ENCODE measurements at regions not wholly inside any gene's neighbourhood (a gene's known extent, or its start where the extent isn't known, plus 50 kb on each side); places are given as distances from the start of the nearest gene placed in this dataset.

DNA sequence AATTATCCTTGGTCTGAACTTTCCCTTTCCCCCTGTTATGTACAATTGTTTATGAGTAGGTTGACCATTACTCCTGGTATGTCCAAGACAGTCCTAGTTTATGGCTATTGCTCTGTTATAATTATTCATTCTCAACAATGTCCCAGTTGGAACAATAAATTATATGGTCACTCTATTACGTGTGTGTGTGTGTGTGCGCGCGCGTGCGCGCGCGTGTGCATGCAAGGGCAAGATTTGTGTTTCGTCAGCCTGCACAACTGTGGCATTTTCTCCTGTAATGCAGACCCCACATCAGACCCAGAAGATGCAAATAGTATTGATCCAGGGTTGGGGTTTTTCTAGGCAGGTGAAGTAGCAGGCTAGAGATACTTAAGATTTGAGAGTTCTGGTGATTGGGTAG lies 88.4 kb downstream of the ESM1 start:
- H3K27ac ChIP-seq, result no peak overlapping the region
- TF ChIP-seq, protein P1, sequence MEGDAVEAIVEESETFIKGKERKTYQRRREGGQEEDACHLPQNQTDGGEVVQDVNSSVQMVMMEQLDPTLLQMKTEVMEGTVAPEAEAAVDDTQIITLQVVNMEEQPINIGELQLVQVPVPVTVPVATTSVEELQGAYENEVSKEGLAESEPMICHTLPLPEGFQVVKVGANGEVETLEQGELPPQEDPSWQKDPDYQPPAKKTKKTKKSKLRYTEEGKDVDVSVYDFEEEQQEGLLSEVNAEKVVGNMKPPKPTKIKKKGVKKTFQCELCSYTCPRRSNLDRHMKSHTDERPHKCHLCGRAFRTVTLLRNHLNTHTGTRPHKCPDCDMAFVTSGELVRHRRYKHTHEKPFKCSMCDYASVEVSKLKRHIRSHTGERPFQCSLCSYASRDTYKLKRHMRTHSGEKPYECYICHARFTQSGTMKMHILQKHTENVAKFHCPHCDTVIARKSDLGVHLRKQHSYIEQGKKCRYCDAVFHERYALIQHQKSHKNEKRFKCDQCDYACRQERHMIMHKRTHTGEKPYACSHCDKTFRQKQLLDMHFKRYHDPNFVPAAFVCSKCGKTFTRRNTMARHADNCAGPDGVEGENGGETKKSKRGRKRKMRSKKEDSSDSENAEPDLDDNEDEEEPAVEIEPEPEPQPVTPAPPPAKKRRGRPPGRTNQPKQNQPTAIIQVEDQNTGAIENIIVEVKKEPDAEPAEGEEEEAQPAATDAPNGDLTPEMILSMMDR (conservative IDR thresholded peaks at IDR 0.05), result no peak

DNA sequence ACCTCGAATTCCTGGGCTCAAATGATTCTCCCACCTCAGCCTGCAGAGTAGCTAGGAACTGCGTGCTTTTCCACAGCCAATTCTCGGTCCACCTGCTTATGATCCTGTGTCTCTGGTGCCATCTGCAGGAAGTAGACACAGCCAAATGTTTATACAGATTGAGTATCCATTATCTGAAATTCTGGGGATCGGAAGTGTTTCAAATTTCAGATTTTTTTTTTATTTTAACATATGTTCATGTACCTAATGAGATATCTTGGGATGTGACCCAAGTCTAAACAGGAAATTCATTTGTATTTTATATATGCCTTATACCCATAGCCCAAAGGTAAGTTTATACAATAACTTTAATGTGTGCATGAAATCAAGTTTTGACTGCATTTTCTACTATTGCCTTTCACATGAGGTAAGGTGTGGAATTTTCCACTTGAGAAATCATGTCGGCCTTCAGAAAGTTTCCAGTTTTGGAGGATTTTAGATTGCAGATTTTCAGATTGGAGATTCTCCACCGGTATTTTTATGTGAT lies 89.5 kb downstream of the ESM1 start:
- TF ChIP-seq, protein P1 (conservative IDR thresholded peaks at IDR 0.05), result peak; percentile 83
- H3K27ac ChIP-seq, result no peak overlapping the region

DNA sequence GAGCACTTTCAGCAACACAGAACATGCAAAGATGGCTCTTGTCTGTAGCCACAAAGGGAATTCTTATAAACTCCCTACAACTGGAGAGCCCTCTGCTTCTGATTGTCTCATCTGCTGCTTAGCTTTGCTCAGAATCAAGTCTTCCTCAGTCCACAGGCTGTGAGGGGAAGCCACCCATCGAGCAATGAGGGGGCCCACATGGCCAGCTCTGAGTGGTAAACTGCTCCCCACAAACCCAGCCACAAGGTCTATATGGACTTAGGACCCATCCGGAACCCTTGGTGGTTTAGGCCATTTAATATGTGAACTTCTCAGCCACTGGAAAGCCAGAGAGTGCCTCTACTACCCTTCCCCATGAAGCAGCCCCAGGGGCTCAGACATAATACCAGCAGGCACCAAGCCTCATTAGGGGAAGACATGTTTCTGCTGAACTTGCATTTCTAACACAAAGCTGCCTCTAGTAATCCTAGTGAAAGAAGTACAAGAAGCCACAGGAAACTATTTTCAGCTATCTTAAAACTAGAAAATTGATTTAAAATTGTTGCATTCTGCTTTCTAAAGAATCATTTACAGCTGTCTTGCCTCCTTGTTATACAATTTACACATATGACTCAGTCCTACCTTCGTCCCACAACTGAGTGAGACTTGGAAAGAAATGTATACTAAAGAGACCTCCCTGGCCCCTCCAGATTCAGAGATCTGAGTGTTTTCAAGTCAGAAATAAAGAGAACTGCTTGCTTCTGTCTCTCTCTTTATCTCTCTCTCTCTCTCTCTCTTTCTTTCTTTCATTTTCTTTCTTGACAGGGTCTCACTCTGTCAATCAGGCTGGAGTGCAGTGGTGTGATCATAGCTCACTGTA lies 90.2 kb downstream of the ESM1 start:
- H3K27ac ChIP-seq, result no peak overlapping the region
- TF ChIP-seq, protein P1 (conservative IDR thresholded peaks at IDR 0.05), result no peak

DNA sequence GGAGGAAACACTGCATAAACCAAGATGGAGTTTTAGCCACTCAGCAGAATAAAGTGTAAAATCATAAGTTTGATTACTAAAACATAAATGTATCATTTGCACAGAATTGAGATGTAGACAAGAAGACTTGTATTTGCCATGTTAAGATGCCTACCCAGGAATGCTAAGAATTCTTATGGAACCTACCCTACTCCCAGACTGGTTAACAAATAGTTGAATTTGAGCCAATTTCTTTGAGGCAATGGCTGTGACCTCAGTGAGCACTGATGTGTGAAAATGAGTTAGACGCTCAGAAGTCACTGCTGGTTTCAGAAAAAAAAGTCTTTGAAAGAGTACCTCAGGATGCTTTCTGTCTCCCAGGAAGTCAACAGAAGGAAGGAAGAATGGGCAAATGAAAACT lies 95.6 kb downstream of the ESM1 start:
- TF ChIP-seq, protein P1 (conservative IDR thresholded peaks at IDR 0.05), result no peak

DNA sequence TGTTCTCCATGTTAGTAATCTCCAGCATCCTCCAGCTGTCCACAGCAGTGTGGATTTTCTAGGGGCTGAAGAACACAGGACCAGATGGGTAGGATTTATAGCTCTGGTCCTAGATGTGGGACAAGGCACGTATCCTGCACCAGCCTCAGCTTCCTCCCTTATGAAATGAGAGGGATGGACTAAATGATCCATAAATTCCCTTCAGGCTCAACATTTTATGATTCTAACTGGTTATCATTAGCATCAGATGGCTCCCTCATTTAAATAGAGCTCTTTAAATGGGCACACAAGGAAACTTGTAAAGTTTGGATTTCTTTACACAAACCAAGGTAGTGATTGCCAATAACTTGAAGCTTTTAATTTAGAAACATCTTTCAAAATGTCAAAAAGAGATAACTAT lies 97.7 kb downstream of the ESM1 start:
- TF ChIP-seq, protein P1 (conservative IDR thresholded peaks at IDR 0.05), result no peak
- H3K27ac ChIP-seq, result no peak overlapping the region

More for the DNA sequence above, 95.6 kb downstream of the ESM1 start:
- H3K27ac ChIP-seq, result no peak overlapping the region

DNA sequence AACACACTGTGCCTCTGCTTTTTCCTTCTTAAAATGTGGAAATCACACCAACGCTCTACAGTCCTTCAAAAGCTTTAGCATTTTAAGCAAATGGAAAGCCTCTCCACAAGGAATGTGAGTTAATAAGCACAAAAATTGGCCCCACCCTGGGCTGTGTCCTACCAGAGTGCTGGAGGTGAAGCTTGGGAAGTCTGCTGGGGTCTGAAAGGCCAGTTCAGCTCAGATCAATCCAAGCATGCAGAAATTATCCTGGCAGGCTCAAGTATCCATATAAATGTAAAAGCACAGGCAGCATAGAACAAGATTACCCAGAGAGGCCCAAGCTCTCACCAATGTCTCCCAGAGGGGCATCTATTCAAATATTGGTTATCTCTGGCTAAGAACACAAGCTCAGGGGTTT lies 98.5 kb downstream of the ESM1 start:
- no peak overlapping the region for H3K27ac ChIP-seq
- TF ChIP-seq, protein P1 (conservative IDR thresholded peaks at IDR 0.05), result no peak

DNA sequence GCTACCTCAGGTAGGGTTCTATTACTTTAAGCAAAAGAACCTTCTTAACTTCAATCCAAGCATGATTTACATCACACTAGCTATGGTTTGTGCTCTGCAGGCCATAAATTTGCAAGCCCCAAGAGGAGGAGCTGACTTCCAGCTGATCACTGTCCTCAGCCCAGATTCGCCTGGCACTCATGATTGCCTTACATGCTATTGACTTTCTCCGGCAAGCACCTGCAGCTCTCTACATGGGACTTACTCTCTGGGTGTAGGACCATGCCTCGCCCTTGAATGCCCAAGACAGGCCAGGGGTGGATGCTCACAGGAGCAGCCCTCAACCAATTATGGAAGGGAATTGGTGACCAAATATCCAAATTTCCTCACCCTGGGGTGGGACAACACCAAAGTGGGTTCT lies 99.8 kb downstream of the ESM1 start:
- no peak overlapping the region for H3K27ac ChIP-seq

More for the DNA sequence above, 99.8 kb downstream of the ESM1 start:
- TF ChIP-seq, protein P1 (conservative IDR thresholded peaks at IDR 0.05), result no peak
